ENCODE measurements at regions not wholly inside any gene's neighbourhood (a gene's known extent, or its start where the extent isn't known, plus 50 kb on each side); places are given as distances from the start of the nearest gene placed in this dataset.

DNA sequence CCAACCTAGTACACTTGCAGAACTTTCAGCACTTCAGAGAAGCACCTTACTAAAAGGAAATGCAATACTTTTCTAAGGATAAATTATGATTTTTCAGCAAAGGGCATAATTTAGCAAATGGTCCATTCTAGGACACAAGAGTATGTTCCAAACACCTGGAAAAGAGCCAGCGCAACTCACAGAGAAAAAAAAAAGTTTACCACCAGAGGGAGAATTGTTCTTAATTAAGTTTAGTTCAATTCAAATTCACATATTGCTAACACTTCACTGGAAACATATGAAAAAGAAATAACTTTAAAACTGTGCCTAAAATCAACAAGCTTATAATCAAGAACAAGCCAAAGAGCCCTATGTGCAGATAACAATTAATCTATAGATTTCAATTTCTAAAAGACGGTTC lies 338.1 kb downstream of the SEC16B start:
- Histone ChIP-seq H2AFZ (ENCODE audit: low read depth, low read length, severe bottlenecking) (no peak overlapping the region), H3K79me2 (ENCODE audit: insufficient read depth, low read length) (no peaks in the 10 kb centered on the region), H3K4me2 (ENCODE audit: low read depth, low read length, poor library complexity, severe bottlenecking) (no peak overlapping the region), H3K36me3 (ENCODE audit: low read length) (no peaks in the 10 kb centered on the region), H4K20me1 (ENCODE audit: low read depth, low read length) (no peaks in the 10 kb centered on the region), H3K9me2 (replicated peaks; ENCODE audit: insufficient read depth, low read length) (no peaks in the 10 kb centered on the region), H3F3A (ENCODE audit: insufficient read depth) (no peaks in the 10 kb centered on the region), H3K9me3 (ENCODE audit: insufficient read depth, low read length) (no peaks in the 10 kb centered on the region), H3K9ac (ENCODE audit: low read length) (no peak overlapping the region), H3K27me3 (ENCODE audit: low read length) (no peaks in the 10 kb centered on the region), H3K4me3 (ENCODE audit: insufficient read depth, low read length, poor library complexity, severe bottlenecking) (no peak overlapping the region), H3K27ac (ENCODE audit: low read depth, low read length) (no peak overlapping the region)
- no peak for TF ChIP-seq EZH2phosphoT487 (conservative IDR thresholded peaks at IDR 0.05; ENCODE audit: low read length)
- TF ChIP-seq, protein P1, sequence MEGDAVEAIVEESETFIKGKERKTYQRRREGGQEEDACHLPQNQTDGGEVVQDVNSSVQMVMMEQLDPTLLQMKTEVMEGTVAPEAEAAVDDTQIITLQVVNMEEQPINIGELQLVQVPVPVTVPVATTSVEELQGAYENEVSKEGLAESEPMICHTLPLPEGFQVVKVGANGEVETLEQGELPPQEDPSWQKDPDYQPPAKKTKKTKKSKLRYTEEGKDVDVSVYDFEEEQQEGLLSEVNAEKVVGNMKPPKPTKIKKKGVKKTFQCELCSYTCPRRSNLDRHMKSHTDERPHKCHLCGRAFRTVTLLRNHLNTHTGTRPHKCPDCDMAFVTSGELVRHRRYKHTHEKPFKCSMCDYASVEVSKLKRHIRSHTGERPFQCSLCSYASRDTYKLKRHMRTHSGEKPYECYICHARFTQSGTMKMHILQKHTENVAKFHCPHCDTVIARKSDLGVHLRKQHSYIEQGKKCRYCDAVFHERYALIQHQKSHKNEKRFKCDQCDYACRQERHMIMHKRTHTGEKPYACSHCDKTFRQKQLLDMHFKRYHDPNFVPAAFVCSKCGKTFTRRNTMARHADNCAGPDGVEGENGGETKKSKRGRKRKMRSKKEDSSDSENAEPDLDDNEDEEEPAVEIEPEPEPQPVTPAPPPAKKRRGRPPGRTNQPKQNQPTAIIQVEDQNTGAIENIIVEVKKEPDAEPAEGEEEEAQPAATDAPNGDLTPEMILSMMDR (IDR thresholded peaks at IDR 0.05; ENCODE audit: insufficient read depth, low read length, poor library complexity, severe bottlenecking): no peak

DNA sequence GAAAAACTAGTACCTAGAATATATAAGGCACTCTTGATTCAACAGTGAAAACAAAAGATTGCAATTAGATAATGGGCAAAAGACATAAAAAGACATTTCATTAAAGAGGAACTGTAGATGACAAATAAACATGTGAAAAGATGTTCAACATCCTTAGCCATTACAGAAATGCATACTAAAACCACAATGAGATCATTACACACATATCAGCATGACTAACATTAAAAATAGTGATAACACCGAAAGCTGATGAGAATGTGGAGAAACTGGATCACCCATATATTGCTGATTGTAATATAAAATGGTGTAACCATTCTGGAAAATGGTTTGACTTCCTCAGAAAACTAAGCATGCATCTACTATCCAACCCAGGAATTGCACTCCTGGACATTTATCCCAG lies 340.3 kb downstream of the SEC16B start:
- no peaks in the 10 kb centered on the region for H3K9me2 ChIP-seq (replicated peaks; ENCODE audit: insufficient read depth, low read length)
- H3K27me3 ChIP-seq (ENCODE audit: low read length): no peaks in the 10 kb centered on the region
- H4K20me1 ChIP-seq (ENCODE audit: low read depth, low read length): no peaks in the 10 kb centered on the region
- H3K9me3 ChIP-seq (ENCODE audit: insufficient read depth, low read length): no peaks in the 10 kb centered on the region
- H3K9ac ChIP-seq (ENCODE audit: low read length): no peak overlapping the region
- H3K4me2 ChIP-seq (ENCODE audit: low read depth, low read length, poor library complexity, severe bottlenecking): no peak overlapping the region
- no peak overlapping the region for H2AFZ ChIP-seq (ENCODE audit: low read depth, low read length, severe bottlenecking)
- no peaks in the 10 kb centered on the region for H3K36me3 ChIP-seq (ENCODE audit: low read length)
- TF ChIP-seq EZH2phosphoT487 (conservative IDR thresholded peaks at IDR 0.05; ENCODE audit: low read length): no peak
- TF ChIP-seq, protein P1 (IDR thresholded peaks at IDR 0.05; ENCODE audit: insufficient read depth, low read length, poor library complexity, severe bottlenecking): no peak
- no peaks in the 10 kb centered on the region for H3K79me2 ChIP-seq (ENCODE audit: insufficient read depth, low read length)
- H3F3A ChIP-seq (ENCODE audit: insufficient read depth): no peaks in the 10 kb centered on the region
- H3K4me3 ChIP-seq (ENCODE audit: insufficient read depth, low read length, poor library complexity, severe bottlenecking): no peak overlapping the region
- H3K27ac ChIP-seq (ENCODE audit: low read depth, low read length): no peak overlapping the region

DNA sequence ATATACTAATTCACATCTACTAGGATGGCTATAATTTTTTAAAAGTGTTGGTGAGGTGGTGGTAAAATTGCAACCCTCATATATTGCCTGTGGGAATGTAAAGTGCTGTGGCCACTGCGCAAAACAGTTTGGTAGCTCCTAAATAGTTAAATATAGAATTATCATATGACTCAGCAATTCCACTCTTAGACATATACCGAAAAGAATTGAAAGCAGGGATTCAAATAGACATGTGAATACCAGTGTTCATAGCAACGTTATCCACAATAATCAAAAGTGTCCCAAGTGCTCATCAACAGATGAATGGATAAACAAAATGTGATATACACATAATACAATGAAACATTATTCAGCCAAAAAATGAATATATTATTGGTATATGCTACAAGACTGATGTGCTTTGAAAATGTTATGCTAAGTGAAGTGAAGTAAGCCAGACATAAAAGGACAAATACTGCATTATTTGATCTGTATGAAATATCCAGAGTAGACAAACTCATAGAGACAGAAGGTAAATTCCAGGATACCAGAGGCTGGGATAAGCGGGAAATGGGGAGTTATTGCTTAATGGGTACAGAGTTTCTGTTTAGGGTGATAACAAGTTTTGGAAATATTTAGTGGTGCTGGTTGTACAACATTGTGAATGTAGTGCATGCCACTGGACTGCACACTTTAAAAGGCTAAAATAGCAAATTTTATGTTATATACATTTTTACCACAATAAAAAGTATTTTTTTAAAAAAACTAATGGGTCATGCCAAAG lies 342.5 kb downstream of the SEC16B start:
- Histone ChIP-seq H3K36me3 (ENCODE audit: low read length) (no peaks in the 10 kb centered on the region), H3K9ac (ENCODE audit: low read length) (no peak overlapping the region), H3K27me3 (ENCODE audit: low read length) (no peaks in the 10 kb centered on the region), H3K9me3 (ENCODE audit: insufficient read depth, low read length) (no peaks in the 10 kb centered on the region), H3K27ac (ENCODE audit: low read depth, low read length) (no peak overlapping the region), H3K4me2 (ENCODE audit: low read depth, low read length, poor library complexity, severe bottlenecking) (no peak overlapping the region), H3F3A (ENCODE audit: insufficient read depth) (no peaks in the 10 kb centered on the region), H3K4me3 (ENCODE audit: insufficient read depth, low read length, poor library complexity, severe bottlenecking) (no peak overlapping the region), H3K79me2 (ENCODE audit: insufficient read depth, low read length) (no peaks in the 10 kb centered on the region), H2AFZ (ENCODE audit: low read depth, low read length, severe bottlenecking) (no peak overlapping the region), H3K9me2 (replicated peaks; ENCODE audit: insufficient read depth, low read length) (no peaks in the 10 kb centered on the region), H4K20me1 (ENCODE audit: low read depth, low read length) (no peaks in the 10 kb centered on the region)
- no peak for TF ChIP-seq EZH2phosphoT487 (conservative IDR thresholded peaks at IDR 0.05; ENCODE audit: low read length)
- TF ChIP-seq, protein P1 (IDR thresholded peaks at IDR 0.05; ENCODE audit: insufficient read depth, low read length, poor library complexity, severe bottlenecking): no peak

Measured in SU-DHL-6 (cell line).